ENCODE measurements at regions not wholly inside any gene's neighbourhood (a gene's known extent, or its start where the extent isn't known, plus 50 kb on each side); places are given as distances from the start of the nearest gene placed in this dataset.

DNA sequence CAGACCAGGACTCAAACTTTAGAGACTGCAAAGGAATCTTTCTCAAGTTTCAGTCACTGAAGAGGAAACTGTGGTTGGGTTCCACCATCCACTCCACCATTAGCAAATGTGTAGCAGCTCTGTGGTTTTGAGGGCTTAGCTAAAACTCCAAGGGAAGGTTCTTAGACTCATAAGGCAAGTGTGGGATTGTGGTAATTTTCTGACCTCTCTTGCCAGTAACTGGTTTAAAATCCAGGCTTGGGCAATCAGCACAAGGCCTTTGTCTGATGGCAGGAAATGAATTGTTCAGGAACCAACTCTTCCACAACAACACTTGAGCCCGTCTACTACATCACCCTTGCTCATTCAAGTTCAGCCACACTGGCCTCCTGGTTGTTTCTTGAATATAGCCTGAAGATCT lies 68.6 kb upstream of the FBXL4 start:
- no peak for TF ChIP-seq CTCF (IDR thresholded peaks at IDR 0.05; ENCODE audit: low read depth, low read length, poor library complexity, severe bottlenecking)
- TF ChIP-seq EZH2phosphoT487 (IDR thresholded peaks at IDR 0.05; ENCODE audit: borderline replicate concordance, low read length) = no peak
